ENCODE measurements at regions not wholly inside any gene's neighbourhood (a gene's known extent, or its start where the extent isn't known, plus 50 kb on each side); places are given as distances from the start of the nearest gene placed in this dataset.
"Not testable (repeated sequence)": the region's sequence is repeated elsewhere in the genome, so short reads cannot be mapped to it uniquely, and the experiment has no call there.

DNA sequence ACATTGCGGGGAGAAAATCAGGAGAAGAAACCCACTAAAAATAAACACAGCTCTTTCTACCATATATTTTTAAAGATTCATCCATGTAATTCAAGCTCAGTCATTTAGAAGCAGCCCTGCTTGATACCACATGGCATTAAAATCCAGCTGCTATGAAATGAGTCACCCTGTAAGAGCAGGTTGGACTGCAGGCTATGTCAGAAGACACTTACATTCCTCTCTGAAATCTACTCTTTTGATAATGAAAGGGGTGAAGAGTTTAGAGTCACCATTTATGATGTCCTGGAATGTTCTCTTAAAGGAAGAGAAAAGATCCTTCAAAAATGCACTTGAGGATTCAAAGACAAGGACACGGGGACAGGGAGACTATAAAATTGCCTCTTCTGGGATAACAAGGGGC, 100.6 kb upstream of the APCDD1 start:
- no peak for ATAC-seq (ENCODE audit: poor library complexity)
- CTCF ChIA-PET: no interaction called here

DNA sequence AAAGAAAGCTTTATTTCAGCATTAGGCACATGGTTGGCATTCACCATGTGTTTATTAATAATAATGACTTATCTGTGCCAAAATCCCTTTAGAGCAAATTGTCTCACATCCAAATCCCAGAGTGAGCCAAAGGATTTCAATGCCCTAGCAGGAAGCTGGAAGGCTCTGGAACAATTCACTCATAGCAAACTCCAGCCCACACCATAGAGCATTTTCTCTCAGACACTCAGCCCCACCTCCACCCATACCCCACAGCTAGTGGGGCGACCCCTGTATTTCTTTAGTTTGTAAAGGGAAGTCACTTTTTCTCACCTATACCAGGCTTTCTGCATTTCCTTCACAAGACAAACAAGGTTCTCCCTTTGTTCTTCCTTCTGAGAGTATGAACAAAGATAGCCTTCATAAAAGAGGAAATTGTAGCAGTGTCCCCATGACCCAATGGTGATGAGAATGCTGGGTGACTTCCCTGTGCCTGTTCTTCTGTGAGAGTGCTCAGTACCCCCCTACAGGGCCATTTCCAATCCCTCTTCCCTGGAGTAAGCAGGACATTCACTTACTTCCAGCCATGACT, 100.1 kb upstream of the APCDD1 start:
- intact Hi-C loops (cut with DNase I, micrococcal nuclease): no loop called here
- Mint-ChIP-seq H3K4me3 (no peak overlapping the region), H3K36me3 (ENCODE audit: low read depth) (no peaks in the 10 kb centered on the region), H3K9me3 (peaks cover 9% of the 10 kb centered on the region), H3K27me3 (no peaks in the 10 kb centered on the region), H3K4me1 (ENCODE audit: low read depth) (no peaks in the 10 kb centered on the region), H3K27ac (no peak overlapping the region)
- TF ChIP-seq, protein P1, sequence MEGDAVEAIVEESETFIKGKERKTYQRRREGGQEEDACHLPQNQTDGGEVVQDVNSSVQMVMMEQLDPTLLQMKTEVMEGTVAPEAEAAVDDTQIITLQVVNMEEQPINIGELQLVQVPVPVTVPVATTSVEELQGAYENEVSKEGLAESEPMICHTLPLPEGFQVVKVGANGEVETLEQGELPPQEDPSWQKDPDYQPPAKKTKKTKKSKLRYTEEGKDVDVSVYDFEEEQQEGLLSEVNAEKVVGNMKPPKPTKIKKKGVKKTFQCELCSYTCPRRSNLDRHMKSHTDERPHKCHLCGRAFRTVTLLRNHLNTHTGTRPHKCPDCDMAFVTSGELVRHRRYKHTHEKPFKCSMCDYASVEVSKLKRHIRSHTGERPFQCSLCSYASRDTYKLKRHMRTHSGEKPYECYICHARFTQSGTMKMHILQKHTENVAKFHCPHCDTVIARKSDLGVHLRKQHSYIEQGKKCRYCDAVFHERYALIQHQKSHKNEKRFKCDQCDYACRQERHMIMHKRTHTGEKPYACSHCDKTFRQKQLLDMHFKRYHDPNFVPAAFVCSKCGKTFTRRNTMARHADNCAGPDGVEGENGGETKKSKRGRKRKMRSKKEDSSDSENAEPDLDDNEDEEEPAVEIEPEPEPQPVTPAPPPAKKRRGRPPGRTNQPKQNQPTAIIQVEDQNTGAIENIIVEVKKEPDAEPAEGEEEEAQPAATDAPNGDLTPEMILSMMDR (IDR thresholded peaks at IDR 0.05): no peak
- Histone ChIP-seq H3K27ac (ENCODE audit: low read depth in 1 of 2, low read length in 2 of 2) (no peak overlapping the region), H3K9me3 (ENCODE audit: control insufficient read depth in 1 of 2, insufficient read depth in 1 of 2, low read length in 2 of 2) (peaks cover 10 to 12% of the 10 kb centered on the region in 2 experiments), H3K36me3 (ENCODE audit: insufficient read depth, low read length) (no peaks in the 10 kb centered on the region), H3K27me3 (ENCODE audit: control insufficient read depth in 1 of 2, insufficient read depth in 2 of 2, low read length in 2 of 2) (no peaks in the 10 kb centered on the region), H3K4me1 (ENCODE audit: insufficient read depth, low read length) (no peaks in the 10 kb centered on the region), H3K4me3 (ENCODE audit: low read length) (no peak overlapping the region)
- ATAC-seq (ENCODE audit: poor library complexity) (no peak), DNase-seq (no peak)
- ChIA-PET CTCF (no interaction called here), POLR2A (no interaction called here)

More for the DNA sequence above, 100.6 kb upstream of the APCDD1 start:
- no peak for DNase-seq
- H3K4me1 ChIP-seq (ENCODE audit: insufficient read depth, low read length): no peaks in the 10 kb centered on the region
- no peaks in the 10 kb centered on the region for H3K36me3 ChIP-seq (ENCODE audit: insufficient read depth, low read length)
- Mint-ChIP-seq H3K4me3 (no peak overlapping the region), H3K4me1 (ENCODE audit: low read depth) (no peaks in the 10 kb centered on the region), H3K27me3 (no peaks in the 10 kb centered on the region), H3K27ac (no peak overlapping the region), H3K9me3 (peaks cover 9% of the 10 kb centered on the region), H3K36me3 (ENCODE audit: low read depth) (no peaks in the 10 kb centered on the region)
- peaks cover 10 to 12% of the 10 kb centered on the region in 2 experiments for H3K9me3 ChIP-seq (ENCODE audit: control insufficient read depth in 1 of 2, insufficient read depth in 1 of 2, low read length in 2 of 2)
- TF ChIP-seq, protein P1 (IDR thresholded peaks at IDR 0.05): no peak
- POLR2A ChIA-PET: no interaction called here
- intact Hi-C loops (cut with DNase I, micrococcal nuclease): no loop called here
- H3K4me3 ChIP-seq (ENCODE audit: low read length): no peak overlapping the region
- no peaks in the 10 kb centered on the region for H3K27me3 ChIP-seq (ENCODE audit: control insufficient read depth in 1 of 2, insufficient read depth in 2 of 2, low read length in 2 of 2)
- no peak overlapping the region for H3K27ac ChIP-seq (ENCODE audit: low read depth in 1 of 2, low read length in 2 of 2)

DNA sequence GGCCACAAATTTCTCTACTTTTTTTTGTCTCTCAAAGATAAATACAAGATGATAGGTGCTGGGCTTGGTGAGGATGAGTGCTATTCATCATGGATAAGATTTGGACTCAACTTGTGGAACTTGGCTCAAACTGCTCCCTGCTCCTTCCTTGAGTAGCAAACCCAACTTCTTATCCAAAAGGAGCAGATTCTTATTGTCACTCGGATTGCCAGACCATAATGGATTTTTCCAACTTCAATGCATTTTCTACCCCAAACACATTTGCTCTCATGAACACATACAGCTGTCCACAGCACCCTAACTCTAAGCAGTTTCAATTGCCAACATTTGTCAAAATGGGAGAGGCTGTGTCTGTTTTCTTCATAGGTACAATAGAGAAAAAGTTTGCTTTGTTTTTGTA, 99.5 kb upstream of the APCDD1 start:
- Mint-ChIP-seq H3K9me3 (peaks cover 9% of the 10 kb centered on the region), H3K4me3 (no peak overlapping the region), H3K36me3 (ENCODE audit: low read depth) (no peaks in the 10 kb centered on the region), H3K4me1 (ENCODE audit: low read depth) (no peaks in the 10 kb centered on the region), H3K27me3 (no peaks in the 10 kb centered on the region), H3K27ac (no peak overlapping the region)
- no peak for ATAC-seq (ENCODE audit: poor library complexity)
- DNase-seq: no peak
- ChIA-PET POLR2A (no interaction called here), CTCF (no interaction called here)
- Histone ChIP-seq H3K4me3 (ENCODE audit: low read length) (no peak overlapping the region), H3K9me3 (ENCODE audit: control insufficient read depth in 1 of 2, insufficient read depth in 1 of 2, low read length in 2 of 2) (peaks cover 10 to 12% of the 10 kb centered on the region in 2 experiments), H3K4me1 (ENCODE audit: insufficient read depth, low read length) (no peaks in the 10 kb centered on the region), H3K27me3 (ENCODE audit: control insufficient read depth in 1 of 2, insufficient read depth in 2 of 2, low read length in 2 of 2) (no peaks in the 10 kb centered on the region), H3K36me3 (ENCODE audit: insufficient read depth, low read length) (no peaks in the 10 kb centered on the region), H3K27ac (ENCODE audit: low read depth in 1 of 2, low read length in 2 of 2) (no peak overlapping the region)
- TF ChIP-seq, protein P1 (IDR thresholded peaks at IDR 0.05): no peak
- intact Hi-C loops (cut with DNase I, micrococcal nuclease): no loop called here

DNA sequence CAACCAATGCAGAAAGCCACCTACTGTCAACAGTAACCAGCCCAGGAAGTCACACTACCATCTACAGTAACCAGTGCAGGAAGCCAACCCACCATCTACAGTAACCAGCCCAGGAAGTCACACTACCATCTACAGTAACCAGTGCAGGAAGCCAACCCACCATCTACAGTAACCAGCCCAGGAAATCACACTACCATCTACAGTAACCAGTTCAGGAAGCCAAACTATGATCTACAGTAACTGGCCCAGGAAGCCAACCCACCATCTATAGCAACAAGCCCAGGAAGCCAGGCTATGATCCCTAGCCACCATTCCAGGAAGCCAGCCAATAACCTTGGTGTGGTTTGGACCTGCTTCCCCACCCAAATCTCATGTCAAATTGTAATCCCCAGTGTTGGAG, 97.4 kb upstream of the APCDD1 start:
- H3K4me1 ChIP-seq (ENCODE audit: insufficient read depth, low read length); H3K4me3 ChIP-seq (ENCODE audit: low read length); H3K4me1 Mint-ChIP-seq (ENCODE audit: low read depth); H3K4me3 Mint-ChIP-seq; H3K36me3 Mint-ChIP-seq (ENCODE audit: low read depth); CTCF ChIA-PET; POLR2A ChIA-PET; DNase-seq; H3K27ac Mint-ChIP-seq; H3K36me3 ChIP-seq (ENCODE audit: insufficient read depth, low read length); H3K27me3 ChIP-seq (ENCODE audit: control insufficient read depth in 1 of 2, insufficient read depth in 2 of 2, low read length in 2 of 2); H3K27me3 Mint-ChIP-seq; H3K27ac ChIP-seq (ENCODE audit: low read depth in 1 of 2, low read length in 2 of 2); ATAC-seq (ENCODE audit: poor library complexity); intact Hi-C loops (cut with DNase I, micrococcal nuclease): not testable (repeated sequence)
- peaks cover 11% of the 10 kb centered on the region for H3K9me3 Mint-ChIP-seq
- H3K9me3 ChIP-seq (ENCODE audit: control insufficient read depth in 1 of 2, insufficient read depth in 1 of 2, low read length in 2 of 2): peaks cover 10 to 12% of the 10 kb centered on the region in 2 experiments
